HG02759 (cell line): ENCODE measurements at regions not wholly inside any gene's neighbourhood (a gene's known extent, or its start where the extent isn't known, plus 50 kb on each side); places are given as distances from the start of the nearest gene placed in this dataset.

Experiments used
- ATAC-seq: cut with Tn5 transposase; IDR thresholded peaks from one replicate; pipeline ENCODE4 v1.9.1; 2021; ENCODE audit warnings: mild to moderate bottlenecking, moderate library complexity; ENCODE audit not compliant: unreplicated experiment

DNA sequence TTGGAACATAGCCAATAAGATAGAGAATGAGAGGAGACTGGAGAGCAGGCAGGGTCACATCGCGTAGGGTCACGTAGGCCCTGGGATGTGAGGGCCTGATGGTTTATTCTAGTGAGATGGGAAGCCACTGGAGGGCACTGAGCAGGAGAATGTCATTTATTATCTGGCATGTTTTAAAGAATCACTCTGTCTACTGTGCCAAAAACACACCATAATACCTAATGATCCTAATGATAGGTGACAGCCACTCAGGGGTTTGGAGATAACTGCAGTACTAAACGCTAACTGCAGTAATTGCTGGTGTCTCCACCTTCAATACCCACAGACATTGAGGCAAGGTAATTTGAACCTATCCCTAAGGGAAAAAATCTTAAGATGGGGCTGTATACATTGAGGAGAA, 185.4 kb downstream of the TTLL7 start:
- no peak for ATAC-seq

DNA sequence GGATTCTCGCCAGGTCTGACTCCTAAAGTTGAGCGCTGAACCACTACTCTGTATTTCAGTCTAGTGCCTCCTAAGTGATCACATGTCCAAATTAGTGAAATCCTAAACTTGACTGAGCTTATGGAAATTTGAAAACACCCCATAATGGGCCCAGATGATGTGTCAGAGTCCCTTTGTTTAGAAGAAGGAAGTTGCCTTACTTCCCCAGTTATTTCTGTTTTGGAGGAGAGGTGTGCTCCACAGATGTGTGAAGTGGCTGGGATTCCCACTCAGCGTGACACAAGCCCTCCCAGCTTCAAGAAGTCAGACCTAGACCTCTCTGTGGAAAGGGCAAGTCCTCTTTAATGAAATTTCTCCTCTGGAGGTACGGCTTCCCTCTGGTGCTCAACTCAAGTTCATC, 188.8 kb downstream of the TTLL7 start:
- ATAC-seq, result no peak

DNA sequence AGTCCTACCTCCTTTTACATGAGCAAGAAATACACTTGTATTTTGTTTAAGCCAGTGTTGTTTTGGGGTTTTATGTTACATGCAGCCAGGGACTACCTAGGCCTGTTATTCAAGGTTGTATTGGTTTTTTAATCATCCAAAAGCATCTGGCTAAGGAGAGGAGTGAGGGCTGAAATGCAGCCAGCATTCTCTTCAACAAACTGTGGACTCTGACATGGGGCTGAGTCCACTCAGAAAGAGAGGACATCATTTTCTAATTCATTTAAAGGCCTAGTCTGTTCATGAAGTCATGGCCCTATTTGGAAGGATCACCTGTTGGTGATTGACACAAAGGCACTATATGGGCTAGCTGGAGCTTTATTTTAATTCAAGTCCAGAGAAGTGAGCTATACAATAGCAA, 190.4 kb downstream of the TTLL7 start:
- ATAC-seq, result no peak

DNA sequence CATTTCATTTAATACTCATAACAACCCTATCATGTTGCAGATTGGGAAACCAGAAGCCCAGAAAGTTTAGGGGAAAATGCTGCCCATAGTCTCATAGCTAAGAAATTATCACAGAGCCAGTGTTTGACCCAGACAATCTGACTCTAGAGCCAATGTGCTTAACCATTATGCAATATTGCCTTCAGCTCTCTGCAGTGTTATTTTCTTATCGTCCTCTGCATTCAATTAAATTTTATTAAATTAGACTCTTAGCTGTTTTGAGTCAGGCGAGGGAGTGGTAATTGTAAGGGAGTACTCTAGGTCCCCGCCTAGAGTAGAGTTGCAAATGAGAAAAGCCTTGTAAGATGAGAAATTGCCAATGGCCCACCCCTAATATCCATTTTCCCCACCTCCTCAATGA, 191.1 kb downstream of the TTLL7 start:
- no peak for ATAC-seq

DNA sequence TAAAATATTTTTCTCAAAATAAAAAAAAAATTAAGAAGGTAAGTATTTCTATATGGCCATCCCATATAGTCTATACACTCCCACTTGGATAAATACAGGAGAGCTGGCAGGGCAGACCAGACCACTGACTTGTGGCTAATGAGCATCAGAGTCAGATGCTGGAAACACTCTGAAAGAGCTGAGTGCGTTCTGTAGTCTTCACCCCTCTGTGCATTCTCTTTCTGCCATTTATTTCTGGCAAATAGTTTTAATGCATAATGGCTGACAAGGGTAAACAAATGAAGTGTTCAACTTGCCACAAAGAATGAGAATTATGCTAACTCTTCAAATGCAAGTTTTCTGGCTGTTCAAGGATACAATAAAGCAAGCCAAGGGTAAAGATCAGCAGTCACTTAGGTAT, 191.7 kb downstream of the TTLL7 start:
- ATAC-seq, result no peak

DNA sequence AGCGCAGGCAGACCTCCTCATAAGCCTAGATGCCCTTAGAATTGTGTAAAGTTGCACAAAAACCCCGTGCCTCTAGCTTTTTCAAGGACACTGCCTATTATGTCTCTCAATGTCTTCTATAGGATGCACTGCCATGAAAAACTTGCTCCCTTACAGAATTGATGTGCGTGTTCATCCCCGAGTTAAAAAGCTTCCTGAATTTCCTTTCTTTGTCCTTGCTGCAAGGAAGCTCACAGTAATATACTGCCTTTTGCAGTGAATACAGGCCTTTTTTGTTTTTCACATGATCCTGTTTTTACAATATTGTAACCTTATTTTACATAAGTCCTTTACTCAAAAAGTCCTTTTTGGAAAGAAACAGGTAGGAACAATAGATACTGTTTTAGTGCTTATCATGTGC, 193.0 kb downstream of the TTLL7 start:
- no peak for ATAC-seq

DNA sequence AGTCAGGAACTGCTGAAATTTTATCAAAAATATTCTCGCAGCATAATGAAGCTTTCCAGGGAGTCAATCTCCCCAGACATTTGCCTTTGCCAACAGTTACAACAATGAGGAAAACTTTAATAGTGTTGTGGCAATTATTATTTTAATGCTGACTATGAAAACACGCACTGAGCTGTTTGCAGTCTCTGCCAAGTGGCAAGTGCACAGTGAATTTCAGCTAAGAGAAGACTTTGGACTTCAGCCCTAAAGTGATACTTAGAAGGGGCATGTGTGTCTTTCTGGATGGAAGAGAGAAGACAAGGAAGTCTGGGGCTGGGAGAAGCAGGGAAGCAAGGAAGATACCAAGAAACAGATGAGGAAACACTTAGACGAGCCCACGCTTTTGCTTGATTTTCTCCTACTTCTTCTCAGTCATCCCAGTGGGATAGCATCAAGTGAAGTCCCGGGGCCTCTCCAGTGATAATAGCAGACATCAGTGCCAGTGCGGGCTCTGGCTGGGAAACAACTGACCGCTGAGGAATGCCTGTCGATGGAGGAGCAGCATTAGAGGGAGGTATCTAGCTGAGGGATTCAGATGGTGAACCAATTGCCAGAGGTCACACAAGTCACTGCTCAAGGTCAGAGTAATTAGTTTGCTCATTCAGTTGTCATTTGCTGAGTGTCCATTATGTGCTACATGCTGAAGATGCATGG, 196.3 kb downstream of the TTLL7 start:
- ATAC-seq, result no peak

DNA sequence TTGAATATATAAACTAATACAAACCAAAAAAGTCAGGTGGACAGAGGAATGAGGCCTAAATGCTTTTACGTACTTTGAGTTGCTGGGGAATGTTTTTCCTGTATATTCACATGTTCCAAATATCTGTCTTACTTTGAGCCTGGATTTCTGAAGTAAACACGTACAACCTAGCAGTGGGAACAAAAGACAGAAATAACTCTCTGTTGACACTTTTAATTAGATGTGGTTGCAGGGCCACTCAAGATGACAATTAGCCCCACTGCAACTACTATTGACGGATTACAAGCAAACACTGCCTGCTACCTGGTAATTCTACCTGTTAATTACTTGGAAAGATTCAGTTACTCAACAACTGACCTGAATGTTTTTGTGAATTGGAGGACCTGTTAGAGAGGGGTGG, 196.9 kb downstream of the TTLL7 start:
- no peak for ATAC-seq

DNA sequence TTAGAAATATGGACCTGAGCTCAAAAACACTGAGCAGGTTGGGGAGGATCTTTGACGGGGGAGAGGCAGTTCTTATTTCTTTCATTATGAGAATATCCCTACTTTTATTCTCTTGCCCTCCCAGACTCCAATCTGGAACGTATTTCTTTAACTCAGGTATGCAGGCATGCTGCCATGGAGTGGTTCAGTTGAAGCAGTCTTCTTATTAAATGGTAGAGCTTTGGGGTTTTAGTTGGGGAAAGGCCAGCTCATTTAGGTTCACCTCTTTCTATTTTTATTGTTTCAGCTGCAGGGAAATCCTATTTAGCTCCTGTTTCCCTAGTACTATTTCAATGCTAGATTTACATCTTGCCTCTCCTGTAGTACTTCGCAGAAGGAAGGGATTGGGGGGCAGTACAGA, 198.9 kb downstream of the TTLL7 start:
- no peak for ATAC-seq

DNA sequence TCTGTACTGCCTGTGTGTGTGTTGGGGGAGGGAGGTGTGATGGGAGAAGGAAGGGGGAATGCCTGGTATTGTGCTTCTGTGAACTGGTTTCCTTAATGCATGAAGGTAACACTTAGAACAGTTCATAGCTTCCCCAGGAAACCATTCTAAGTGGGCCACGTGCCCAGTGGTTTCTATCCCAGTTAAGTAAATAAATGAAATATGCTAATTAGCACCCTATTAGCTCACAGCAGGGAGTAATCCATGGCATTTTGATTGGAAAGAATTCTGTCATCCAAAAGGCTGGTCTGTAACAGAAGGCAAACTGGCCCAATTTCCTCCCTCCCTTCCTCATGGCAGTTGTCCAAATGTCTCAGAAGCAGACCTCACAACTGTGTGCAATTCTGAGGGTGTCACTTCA, 199.3 kb downstream of the TTLL7 start:
- no peak for ATAC-seq

DNA sequence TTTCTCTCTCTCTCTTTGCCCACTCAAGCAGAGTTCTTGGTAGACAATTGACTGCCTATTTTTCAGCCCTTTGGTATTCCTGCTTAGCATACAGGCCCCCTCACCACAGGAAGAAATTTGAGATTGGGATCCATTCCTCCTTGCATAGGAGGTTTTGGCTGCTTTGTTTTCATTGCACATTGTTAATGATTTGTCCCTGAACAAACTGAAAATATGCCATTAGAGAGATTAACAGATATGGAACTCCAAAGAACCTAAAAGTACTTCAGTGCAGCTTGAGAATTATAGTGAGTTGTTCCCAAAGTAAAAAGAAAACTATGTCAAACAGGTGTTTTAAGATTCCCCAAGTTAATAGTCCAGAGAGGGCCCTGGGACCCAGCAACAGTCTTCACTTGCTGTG, 200.0 kb downstream of the TTLL7 start:
- ATAC-seq, result no peak

DNA sequence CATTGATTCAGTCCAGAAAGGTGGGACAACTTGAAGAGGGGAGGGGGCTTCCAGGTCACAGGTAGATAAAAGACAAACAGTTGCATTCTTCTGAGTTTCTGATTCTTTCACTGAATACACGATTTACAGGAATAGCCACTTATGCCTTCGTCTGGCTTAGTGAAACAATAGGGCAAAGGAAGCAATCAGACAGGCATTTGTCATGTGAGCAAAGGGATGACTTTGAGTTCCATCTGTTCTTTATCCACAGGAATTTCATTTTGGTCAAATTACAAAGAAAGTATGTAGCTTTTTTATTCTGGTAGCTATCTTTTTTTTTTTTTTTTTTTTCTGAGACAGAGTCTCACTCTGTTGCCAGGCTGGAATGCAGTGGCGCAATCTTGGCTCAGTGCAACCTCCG, 202.5 kb downstream of the TTLL7 start:
- ATAC-seq, result no peak

DNA sequence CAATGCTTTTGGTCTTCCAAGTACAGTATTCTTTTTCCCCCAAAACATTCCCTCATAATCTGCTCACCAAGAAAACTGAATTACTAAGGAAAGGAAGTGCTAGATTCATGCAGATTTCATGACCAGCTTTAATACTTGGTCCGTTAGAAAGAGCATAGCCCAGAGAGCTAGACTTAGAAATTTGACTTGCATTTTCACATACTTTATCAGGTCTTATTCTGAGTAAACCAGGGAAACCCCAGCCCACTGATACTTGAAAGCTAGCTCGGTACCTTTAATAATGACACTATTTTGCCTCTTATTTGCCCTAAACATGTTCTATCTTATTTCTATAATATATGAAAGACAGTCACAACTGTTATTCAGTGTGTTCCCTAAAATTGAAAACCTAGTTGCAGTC, 204.5 kb downstream of the TTLL7 start:
- ATAC-seq, result peak; percentile 81

DNA sequence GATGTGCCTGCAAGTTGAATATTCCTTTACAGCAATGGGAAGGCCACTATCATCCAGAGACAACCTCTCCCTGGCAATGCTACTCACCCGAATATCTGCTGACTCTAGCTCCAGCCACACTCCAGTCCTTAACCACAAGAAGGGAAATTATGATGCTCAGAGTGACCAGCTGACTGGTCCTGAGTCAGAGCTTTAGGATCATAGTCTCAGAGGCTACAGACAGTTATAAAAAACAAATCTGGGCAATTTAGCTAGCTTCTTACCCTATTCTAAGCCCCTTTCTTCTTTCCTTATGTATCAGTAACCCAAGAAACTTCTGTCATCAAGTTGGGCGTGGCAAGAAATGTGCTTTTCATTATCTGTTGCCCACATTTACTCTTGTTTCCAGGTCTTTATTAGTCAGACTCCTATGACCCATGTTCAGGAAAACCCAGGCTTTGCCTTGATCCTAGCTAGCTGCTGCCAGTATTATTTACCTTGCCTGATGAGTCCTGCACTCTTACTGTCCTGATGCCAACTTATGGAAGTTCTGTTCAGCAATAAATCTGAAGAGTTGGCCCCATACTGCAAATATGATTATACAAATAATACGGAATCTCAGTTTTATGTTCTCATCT, 207.0 kb downstream of the TTLL7 start:
- ATAC-seq, result no peak

DNA sequence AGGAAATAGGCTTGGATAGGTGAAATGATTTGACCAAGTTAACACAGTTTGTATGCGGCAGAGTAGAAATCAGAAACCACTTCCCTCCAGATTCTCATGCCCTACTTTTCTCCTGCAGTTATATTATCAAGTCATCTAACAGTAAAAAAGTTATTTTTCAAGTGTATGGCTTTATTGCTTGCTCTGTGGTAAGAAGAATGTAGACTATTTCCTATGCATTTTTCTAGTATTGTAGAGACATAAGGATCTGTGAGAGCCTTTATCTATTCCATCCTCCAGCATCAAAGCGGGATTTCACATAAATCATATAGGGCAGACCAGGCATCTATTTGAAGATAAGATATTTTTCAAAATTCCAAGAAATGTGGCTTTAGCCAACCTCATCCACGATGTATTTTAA, 208.5 kb downstream of the TTLL7 start:
- no peak for ATAC-seq

DNA sequence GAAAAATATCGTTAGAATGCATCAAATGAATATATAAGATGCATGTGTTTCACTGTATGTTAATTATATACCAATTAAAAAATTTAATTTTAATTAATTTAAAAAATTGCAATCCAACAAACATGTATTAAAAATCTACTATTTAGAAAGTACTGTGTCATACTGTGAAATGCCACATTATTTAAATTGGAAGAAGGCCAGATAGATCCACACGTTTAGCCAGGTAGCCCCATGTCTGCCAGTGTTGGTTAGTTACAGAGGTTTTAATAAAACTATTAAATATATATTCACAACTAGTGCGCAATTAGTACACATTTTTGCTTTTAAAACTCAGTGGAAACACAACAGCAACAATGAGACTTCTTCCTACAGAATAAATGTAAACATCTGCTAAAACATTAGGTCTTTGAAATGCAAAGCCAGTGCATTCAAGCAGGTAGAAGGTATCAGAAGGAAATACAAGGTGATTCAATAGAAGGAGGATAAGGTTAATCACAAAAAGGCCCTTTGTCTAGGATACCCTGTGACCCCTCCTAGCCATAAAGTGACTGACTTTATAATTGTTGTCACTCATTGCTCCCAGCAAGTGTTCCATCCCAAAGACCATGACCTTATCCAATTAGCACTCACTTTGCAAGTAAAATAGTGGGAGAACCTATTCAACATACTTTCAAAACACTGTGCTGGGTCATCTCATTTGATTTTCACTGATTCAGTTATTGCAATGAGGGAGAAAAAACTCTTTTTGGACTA, 211.5 kb downstream of the TTLL7 start:
- no peak for ATAC-seq

DNA sequence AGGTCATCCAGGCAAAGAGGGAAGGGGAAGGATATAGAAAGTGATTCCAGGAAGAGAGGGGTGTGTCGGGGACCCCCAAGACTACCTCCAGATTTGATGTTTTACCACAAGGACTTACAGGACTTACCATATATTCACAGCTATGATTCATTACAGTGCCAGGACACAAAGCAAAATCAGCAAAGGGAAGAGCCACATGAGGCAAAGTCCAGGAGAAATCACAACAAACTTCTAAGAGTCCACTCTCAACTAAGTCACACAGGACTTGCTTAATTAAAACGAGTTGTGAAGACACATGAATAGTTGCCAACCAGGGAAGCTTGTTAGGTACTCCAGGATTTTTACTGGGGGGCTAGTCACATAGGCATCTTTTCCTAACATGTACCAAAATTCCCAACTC, 217.3 kb downstream of the TTLL7 start:
- ATAC-seq, result no peak

DNA sequence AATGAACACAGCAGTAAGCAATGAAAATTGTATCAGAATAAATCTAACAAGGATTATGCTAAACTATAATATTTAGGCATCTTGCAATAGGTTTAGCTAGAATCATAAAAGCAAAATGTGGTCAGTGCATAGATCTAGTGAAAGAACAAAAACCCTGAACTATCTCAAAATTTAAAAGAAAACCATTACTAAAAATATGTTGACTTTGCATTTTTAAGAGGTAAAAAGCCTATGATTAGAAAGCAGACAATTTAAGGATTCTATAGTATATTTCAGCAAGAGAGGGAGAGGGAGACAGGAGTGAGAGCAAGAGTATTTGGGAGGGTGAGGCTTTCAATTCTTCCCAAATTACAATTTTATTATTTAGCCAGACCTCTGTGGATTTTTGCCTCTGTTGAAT, 219.4 kb downstream of the TTLL7 start:
- ATAC-seq, result no peak

DNA sequence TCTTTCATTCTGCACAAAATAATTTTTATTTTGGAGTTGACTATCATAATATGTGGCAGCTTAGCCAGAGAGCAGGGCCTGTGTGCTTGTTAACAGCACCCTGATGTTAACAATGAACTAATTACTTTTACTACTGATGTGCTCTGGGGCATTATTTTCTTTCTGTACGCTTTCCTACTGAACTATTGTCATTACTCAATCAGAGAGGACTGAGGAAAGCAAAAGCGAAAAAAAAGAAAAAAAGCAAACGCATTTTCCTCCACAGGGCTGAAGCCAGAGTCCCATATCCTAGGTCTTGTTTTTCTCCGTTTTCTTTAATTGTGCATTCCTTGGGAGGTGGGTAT, 221.2 kb downstream of the TTLL7 start:
- ATAC-seq, result no peak

DNA sequence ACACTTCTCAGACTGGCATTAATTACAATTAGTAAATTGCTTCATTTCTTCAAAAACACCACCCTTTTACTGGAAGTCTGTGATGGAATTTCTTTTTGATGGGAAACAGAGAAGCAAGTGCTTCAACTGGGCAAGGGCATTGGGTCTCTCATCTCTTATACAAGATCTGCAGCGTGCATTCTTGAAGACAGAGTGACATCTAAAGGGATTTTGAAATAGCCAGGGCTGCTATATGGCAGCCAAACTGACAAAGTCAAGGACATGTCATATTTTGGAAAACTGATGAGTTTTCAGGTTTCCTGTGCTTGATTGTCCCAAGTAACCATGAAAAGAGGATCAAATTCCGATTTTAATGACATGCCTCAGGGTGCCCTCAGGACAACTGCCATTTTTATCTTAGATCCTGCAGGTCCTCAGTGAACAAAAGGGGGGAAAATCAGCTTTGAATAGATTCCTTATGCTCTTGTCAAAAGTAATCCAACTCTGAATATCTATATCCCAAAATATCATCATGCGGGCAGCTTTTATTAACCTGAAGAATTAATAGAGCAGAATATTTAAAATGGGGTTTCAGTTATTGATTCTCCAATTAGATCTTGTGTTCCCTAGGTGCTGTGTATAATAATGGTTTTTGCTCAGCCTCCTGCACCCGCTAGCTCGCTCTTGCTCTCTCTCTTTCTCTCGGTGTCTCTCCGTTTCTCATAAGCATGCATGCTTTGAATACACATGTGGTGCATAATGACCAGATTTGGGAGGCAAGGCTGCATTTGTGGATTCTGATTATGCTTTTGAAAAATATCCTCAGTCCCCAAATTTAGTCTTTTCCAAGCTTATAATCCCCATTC, 221.8 kb downstream of the TTLL7 start:
- no peak for ATAC-seq

DNA sequence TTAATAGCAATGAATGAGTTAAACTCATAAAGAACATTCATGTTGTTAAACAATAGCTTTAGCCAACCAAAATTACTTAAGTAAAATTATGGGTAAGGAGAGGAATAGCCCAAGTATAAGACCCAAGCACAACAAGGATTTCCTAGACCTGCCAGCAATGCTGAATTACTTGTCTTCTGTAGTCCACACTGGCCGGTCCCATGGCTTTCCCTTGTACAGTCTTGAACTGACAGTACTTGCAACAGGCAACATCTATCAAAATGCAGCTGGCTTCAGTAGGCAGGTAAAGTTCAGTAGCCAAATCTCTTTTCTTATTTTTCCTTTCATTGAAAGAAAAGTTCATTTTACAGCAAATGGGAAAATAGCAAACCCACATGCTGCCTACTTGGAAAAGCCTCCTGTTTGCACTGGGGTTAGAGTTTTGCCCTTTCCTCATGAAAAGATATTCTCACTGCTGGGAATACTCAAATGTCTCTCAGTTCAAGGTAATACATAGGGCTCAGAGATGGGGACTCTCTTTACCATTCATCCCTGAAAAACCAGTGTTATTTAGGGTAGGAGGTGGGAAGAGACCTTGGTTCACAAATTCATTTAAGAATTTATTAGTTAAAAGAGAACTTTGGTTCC, 222.8 kb downstream of the TTLL7 start:
- ATAC-seq, result no peak
